ENCODE measurements at regions not wholly inside any gene's neighbourhood (a gene's known extent, or its start where the extent isn't known, plus 50 kb on each side); places are given as distances from the start of the nearest gene placed in this dataset.
"Not testable (repeated sequence)": the region's sequence is repeated elsewhere in the genome, so short reads cannot be mapped to it uniquely, and the experiment has no call there.

DNA sequence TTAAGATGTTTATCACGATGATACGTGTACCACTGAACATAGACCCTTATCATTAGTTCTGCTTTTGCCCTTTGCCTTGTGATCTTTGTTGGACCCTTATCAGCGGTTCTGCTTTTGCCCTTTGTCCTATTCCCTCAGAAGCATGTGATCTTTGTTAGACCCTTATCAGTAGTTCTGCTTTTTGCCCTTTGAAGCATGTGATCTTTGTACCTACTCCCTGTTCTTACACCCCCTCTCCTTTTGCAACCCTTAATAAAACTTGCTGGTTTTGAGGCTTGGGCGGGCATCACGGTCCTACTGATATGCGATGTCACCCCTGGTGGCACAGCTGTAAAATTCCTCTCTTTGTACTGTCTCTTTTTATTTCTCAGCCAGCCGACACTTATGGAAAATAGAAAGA, 117.0 kb downstream of the SDHAF3 start:
- H3K27ac Mint-ChIP-seq; intact Hi-C loops (cut with micrococcal nuclease); H3K4me3 Mint-ChIP-seq; H3K27me3 Mint-ChIP-seq; H3K36me3 Mint-ChIP-seq (ENCODE audit: low read depth); H3K4me1 Mint-ChIP-seq (ENCODE audit: low read depth): not testable (repeated sequence)
- H3K9me3 Mint-ChIP-seq = peaks cover 70% of the 10 kb centered on the region

GRCh38 chr7:97246317-97246716, 128.8 kb downstream of the SDHAF3 start:
- Mint-ChIP-seq H3K36me3 (ENCODE audit: low read depth) (no peaks in the 10 kb centered on the region), H3K27me3 (no peaks in the 10 kb centered on the region), H3K27ac (no peak overlapping the region), H3K9me3 (peaks cover 17% of the 10 kb centered on the region), H3K4me3 (no peak overlapping the region), H3K4me1 (ENCODE audit: low read depth) (no peaks in the 10 kb centered on the region)
- intact Hi-C loops (cut with micrococcal nuclease) = no loop called here

- intact Hi-C loops (cut with micrococcal nuclease); H3K4me3 Mint-ChIP-seq; H3K27me3 Mint-ChIP-seq; H3K27ac Mint-ChIP-seq; H3K4me1 Mint-ChIP-seq (ENCODE audit: low read depth); H3K36me3 Mint-ChIP-seq (ENCODE audit: low read depth): not testable (repeated sequence)
- peaks cover 24% of the 10 kb centered on the region for H3K9me3 Mint-ChIP-seq
Observed at GRCh38 chr7:97258187-97258586, 140.7 kb downstream of the SDHAF3 start.

DNA sequence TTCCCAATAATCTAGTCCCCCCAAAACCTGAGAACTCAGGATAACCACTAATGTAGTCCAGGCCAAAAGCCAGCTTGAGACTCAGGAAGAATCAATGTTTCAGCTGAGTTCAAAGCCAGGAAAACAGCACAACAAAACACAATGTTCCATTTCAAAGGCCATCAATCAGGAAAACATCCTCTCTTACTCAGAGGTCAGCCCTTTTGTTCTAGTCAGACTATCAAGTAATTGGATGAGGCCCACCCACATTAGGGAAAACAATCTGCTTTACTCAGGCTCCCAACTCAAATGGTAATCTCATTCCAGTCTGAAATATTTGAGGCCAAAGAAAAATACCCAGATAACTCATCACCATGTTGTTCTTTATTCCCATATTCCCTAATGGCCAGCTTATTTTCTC, 152.2 kb downstream of the SDHAF3 start:
- Mint-ChIP-seq H3K4me1 (ENCODE audit: low read depth) (no peaks in the 10 kb centered on the region), H3K27me3 (no peaks in the 10 kb centered on the region), H3K9me3 (peaks cover 19% of the 10 kb centered on the region), H3K36me3 (ENCODE audit: low read depth) (no peaks in the 10 kb centered on the region), H3K27ac (no peak overlapping the region), H3K4me3 (no peak overlapping the region)
- intact Hi-C loops (cut with micrococcal nuclease) = loop anchor here (10.0 kb wide), 2 partner anchors 55 kb away; no protein-coding TSS in a partner anchor

DNA sequence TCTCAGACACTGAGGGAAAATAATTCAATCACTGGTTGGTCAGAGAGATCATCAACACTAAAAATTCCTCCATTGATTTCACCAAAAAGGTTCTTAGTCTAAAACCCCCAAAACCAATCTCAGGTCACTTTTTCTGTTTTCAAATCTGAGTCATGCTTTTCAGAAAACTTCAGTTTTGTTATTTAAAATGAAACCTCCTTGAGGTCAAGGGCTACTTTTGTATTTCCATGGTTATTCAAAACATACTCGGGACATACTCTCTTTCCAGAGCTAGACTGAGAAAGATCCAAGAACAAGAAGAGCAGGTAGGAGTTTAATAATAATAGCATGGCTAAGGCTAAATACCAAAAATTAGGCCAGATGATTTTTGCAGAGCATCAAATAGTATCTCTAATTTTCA, 152.8 kb downstream of the SDHAF3 start:
- intact Hi-C loops (cut with micrococcal nuclease) = loop anchor here (10.0 kb wide), 1 partner anchor 55 kb away; no protein-coding TSS in a partner anchor
- no peak overlapping the region for H3K27ac Mint-ChIP-seq
- H3K27me3 Mint-ChIP-seq = no peaks in the 10 kb centered on the region

GRCh38 chr7:97271619-97272018, 154.1 kb downstream of the SDHAF3 start:
- H3K27me3 Mint-ChIP-seq = no peaks in the 10 kb centered on the region
- no peaks in the 10 kb centered on the region for H3K4me1 Mint-ChIP-seq (ENCODE audit: low read depth)
- no peak overlapping the region for H3K27ac Mint-ChIP-seq
- no peak overlapping the region for H3K4me3 Mint-ChIP-seq
- peaks cover 19% of the 10 kb centered on the region for H3K9me3 Mint-ChIP-seq
- intact Hi-C loops (cut with micrococcal nuclease) = loop anchor here (10.0 kb wide), 1 partner anchor 57 kb away; no protein-coding TSS in a partner anchor
- no peaks in the 10 kb centered on the region for H3K36me3 Mint-ChIP-seq (ENCODE audit: low read depth)

More for the DNA sequence above, 152.8 kb downstream of the SDHAF3 start:
- H3K36me3 Mint-ChIP-seq (ENCODE audit: low read depth) = no peaks in the 10 kb centered on the region
- H3K4me1 Mint-ChIP-seq (ENCODE audit: low read depth) = no peaks in the 10 kb centered on the region
- H3K9me3 Mint-ChIP-seq = peaks cover 19% of the 10 kb centered on the region
- no peak overlapping the region for H3K4me3 Mint-ChIP-seq

DNA sequence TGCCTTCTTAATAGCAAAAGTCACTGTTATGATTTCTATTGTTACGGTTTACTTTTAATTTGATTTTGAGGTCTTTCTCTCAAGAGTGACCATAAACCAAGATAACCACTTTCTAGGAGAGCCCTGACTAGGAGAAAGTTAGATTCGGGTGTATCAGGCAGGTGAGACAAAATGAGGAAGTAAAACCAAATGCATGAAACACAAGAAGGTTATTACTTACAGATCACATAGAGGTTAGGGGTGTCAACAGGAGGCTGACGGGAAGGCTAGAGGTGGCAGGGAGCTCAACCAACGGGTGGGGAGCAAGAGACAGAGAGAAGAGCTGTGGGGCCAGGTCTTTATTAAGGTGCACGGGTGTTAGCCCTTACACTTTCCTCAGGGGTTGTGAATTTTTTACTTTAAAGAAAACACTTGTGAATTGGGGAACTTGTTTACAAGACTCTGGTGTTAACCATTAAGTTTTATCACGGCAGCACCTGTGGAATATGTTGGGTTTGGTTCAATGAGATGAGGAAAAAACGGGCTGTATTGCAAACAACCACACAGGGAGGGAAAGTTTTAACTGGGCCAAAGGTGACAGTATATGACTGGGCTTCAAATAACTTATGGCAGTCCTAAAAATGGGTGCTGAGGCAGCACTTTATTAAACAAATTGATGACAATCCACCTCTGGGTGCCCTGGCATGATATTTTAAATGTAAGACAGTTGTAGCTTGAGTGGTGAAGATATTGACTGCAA, 154.9 kb downstream of the SDHAF3 start:
- H3K4me1 Mint-ChIP-seq (ENCODE audit: low read depth) = no peaks in the 10 kb centered on the region
- peaks cover 19% of the 10 kb centered on the region for H3K9me3 Mint-ChIP-seq
- intact Hi-C loops (cut with micrococcal nuclease) = loop anchor here (10.0 kb wide), 1 partner anchor 58 kb away; no protein-coding TSS in a partner anchor
- H3K4me3 Mint-ChIP-seq = no peak overlapping the region
- no peak overlapping the region for H3K27ac Mint-ChIP-seq
- H3K36me3 Mint-ChIP-seq (ENCODE audit: low read depth) = no peaks in the 10 kb centered on the region
- no peaks in the 10 kb centered on the region for H3K27me3 Mint-ChIP-seq

DNA sequence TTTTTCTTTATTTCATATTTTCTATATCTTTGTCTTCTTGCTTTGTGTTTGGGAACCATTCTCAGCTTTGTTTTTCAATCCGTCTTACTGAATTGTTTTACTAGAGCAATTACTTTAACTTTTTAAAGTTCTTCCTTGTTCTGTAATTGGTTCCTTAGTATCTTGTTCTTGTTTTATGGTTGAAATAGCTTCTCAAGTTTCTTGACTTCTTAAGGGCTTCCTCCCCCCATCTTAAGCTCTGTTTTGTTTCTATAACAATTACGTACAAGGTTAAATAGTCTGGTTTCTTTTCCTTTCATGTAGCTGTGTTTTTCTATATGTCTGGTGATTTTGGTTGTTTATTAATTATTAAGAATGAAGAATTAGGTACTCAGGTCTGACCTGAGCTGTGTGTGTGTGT, 158.0 kb downstream of the SDHAF3 start:
- no peak overlapping the region for H3K4me3 Mint-ChIP-seq
- H3K27ac Mint-ChIP-seq = no peak overlapping the region
- H3K27me3 Mint-ChIP-seq = no peaks in the 10 kb centered on the region
- no peaks in the 10 kb centered on the region for H3K36me3 Mint-ChIP-seq (ENCODE audit: low read depth)
- intact Hi-C loops (cut with micrococcal nuclease) = loop anchor here (10.0 kb wide), 1 partner anchor 61 kb away; no protein-coding TSS in a partner anchor
- H3K4me1 Mint-ChIP-seq (ENCODE audit: low read depth) = no peaks in the 10 kb centered on the region
- H3K9me3 Mint-ChIP-seq = peaks cover 19% of the 10 kb centered on the region

DNA sequence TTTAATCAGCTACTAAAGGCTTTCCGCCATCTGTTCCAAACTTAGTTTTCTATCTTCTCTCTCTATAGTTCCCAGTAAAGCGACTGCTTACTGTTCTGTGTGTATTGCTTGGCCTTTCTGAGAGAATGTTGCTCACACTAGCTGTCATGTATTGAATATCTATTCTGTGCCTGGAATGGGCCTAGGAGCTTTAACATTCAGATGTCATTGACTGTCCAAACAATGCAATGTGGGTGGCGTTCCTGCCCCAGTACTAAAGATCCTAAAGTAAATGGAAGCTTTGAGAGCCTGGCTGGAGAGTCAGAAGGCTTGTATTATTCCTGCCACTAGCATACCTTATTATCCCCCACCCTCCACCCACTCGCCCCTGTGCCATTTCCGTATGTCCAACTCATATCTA, 163.5 kb downstream of the SDHAF3 start:
- intact Hi-C loops (cut with micrococcal nuclease) = no loop called here
- Mint-ChIP-seq H3K4me1 (ENCODE audit: low read depth) (no peaks in the 10 kb centered on the region), H3K36me3 (ENCODE audit: low read depth) (no peaks in the 10 kb centered on the region), H3K9me3 (no peaks in the 10 kb centered on the region), H3K27me3 (no peaks in the 10 kb centered on the region), H3K4me3 (no peak overlapping the region), H3K27ac (no peak overlapping the region)

GRCh38 chr7:97285348-97285747, 167.8 kb downstream of the SDHAF3 start:
- H3K36me3 Mint-ChIP-seq (ENCODE audit: low read depth) = no peaks in the 10 kb centered on the region
- no peaks in the 10 kb centered on the region for H3K4me1 Mint-ChIP-seq (ENCODE audit: low read depth)
- intact Hi-C loops (cut with micrococcal nuclease) = no loop called here
- no peak overlapping the region for H3K27ac Mint-ChIP-seq
- peaks cover 14% of the 10 kb centered on the region for H3K9me3 Mint-ChIP-seq
- H3K4me3 Mint-ChIP-seq = no peak overlapping the region
- H3K27me3 Mint-ChIP-seq = no peaks in the 10 kb centered on the region

GRCh38 chr7:97293031-97293430, 175.5 kb downstream of the SDHAF3 start:
- Mint-ChIP-seq H3K27me3 (no peaks in the 10 kb centered on the region), H3K4me3 (no peak overlapping the region), H3K27ac (no peak overlapping the region)

GRCh38 chr7:97298561-97298960, 181.1 kb downstream of the SDHAF3 start:
- Mint-ChIP-seq H3K36me3 (ENCODE audit: low read depth) (no peaks in the 10 kb centered on the region), H3K27ac (no peak overlapping the region), H3K4me1 (ENCODE audit: low read depth) (no peaks in the 10 kb centered on the region), H3K4me3 (no peak overlapping the region), H3K27me3 (no peaks in the 10 kb centered on the region), H3K9me3 (no peaks in the 10 kb centered on the region)
- intact Hi-C loops (cut with micrococcal nuclease) = no loop called here

More at GRCh38 chr7:97293031-97293430, 175.5 kb downstream of the SDHAF3 start:
- Mint-ChIP-seq H3K4me1 (ENCODE audit: low read depth) (no peaks in the 10 kb centered on the region), H3K36me3 (ENCODE audit: low read depth) (no peaks in the 10 kb centered on the region), H3K9me3 (peaks cover 18% of the 10 kb centered on the region)
- intact Hi-C loops (cut with micrococcal nuclease) = no loop called here

- no peaks in the 10 kb centered on the region for H3K36me3 Mint-ChIP-seq (ENCODE audit: low read depth)
- H3K4me3 Mint-ChIP-seq = no peak overlapping the region
- H3K27ac Mint-ChIP-seq = no peak overlapping the region
- H3K9me3 Mint-ChIP-seq = peaks cover 19% of the 10 kb centered on the region
- H3K27me3 Mint-ChIP-seq = no peaks in the 10 kb centered on the region
- intact Hi-C loops (cut with micrococcal nuclease) = no loop called here
- no peaks in the 10 kb centered on the region for H3K4me1 Mint-ChIP-seq (ENCODE audit: low read depth)
Observed at GRCh38 chr7:97305589-97305988, 188.1 kb downstream of the SDHAF3 start.

GRCh38 chr7:97307521-97308108, 190.1 kb downstream of the SDHAF3 start:
- Mint-ChIP-seq H3K36me3 (ENCODE audit: low read depth) (no peaks in the 10 kb centered on the region), H3K27ac (no peak overlapping the region), H3K9me3 (peaks cover 35% of the 10 kb centered on the region), H3K4me3 (no peak overlapping the region), H3K27me3 (no peaks in the 10 kb centered on the region), H3K4me1 (ENCODE audit: low read depth) (no peaks in the 10 kb centered on the region)
- intact Hi-C loops (cut with micrococcal nuclease) = no loop called here
